Natural killer cell (primary cell): ENCODE measurements at regions not wholly inside any gene's neighbourhood (a gene's known extent, or its start where the extent isn't known, plus 50 kb on each side); places are given as distances from the start of the nearest gene placed in this dataset.

ENCODE experiments used
- ATAC-seq, 3 donors: fragments of 150-1000 bp in 2 of 3; fragments of 200-7000 bp in 1 of 3; cut with Tn5 transposase; 1 replicate in 1 of 3; 2 replicates in 2 of 3; pipeline ENCODE4 v1.10.0; 2021; ENCODE audit warnings: mild to moderate bottlenecking in 2 of 3, moderate library complexity in 2 of 3
- DNase-seq, 2 donors: peaks; one replicate each; pipeline versions ENCODE4 v3.0.0 to v3.0.0-alpha.2; 2013 to 2021; ENCODE audit warnings: mixed read lengths in 1 of 2
- H3K27ac ChIP-seq: one replicate; pipeline ENCODE4 v1.5.1; 2013; ENCODE audit warnings: mild to moderate bottlenecking, low read length
- H3K27me3 ChIP-seq: one replicate; pipeline ENCODE4 v1.6.1; 2013; ENCODE audit warnings: low read length; ENCODE audit not compliant: control insufficient read depth, insufficient read depth
- H3K36me3 ChIP-seq: one replicate; pipeline ENCODE4 v1.6.1; 2013; ENCODE audit warnings: low read length; ENCODE audit not compliant: control insufficient read depth, insufficient read depth
- H3K4me1 ChIP-seq: one replicate; pipeline ENCODE4 v1.6.1; 2013; ENCODE audit warnings: low read length; ENCODE audit not compliant: control insufficient read depth, insufficient read depth
- H3K4me3 ChIP-seq: one replicate; pipeline ENCODE4 v1.5.1; 2013; ENCODE audit warnings: low read length
- H3K9me3 ChIP-seq: one replicate; pipeline ENCODE4 v1.6.1; 2013; ENCODE audit warnings: low read length; ENCODE audit not compliant: control insufficient read depth, insufficient read depth
- H3K27ac Mint-ChIP-seq, 2 donors: one replicate each; pipeline ENCODE4 v1.8.0; 2022; ENCODE audit warnings: mild to moderate bottlenecking in 2 of 2, mixed read lengths in 2 of 2, moderate library complexity in 1 of 2
- H3K27me3 Mint-ChIP-seq, 2 donors: one replicate each; pipeline ENCODE4 v1.8.0; 2022; ENCODE audit warnings: low read depth in 2 of 2, mixed read lengths in 2 of 2
- H3K36me3 Mint-ChIP-seq: one replicate; pipeline ENCODE4 v1.8.0; 2022; ENCODE audit warnings: mixed read lengths
- H3K4me1 Mint-ChIP-seq, 2 donors: one replicate each; pipeline ENCODE4 v1.8.0; 2022; ENCODE audit warnings: mixed read lengths in 2 of 2
- H3K4me3 Mint-ChIP-seq: one replicate; pipeline ENCODE4 v1.8.0; 2022; ENCODE audit warnings: mild to moderate bottlenecking, moderate library complexity, mixed read lengths
- H3K9me3 Mint-ChIP-seq, 2 donors: one replicate each; pipeline ENCODE4 v1.8.0; 2022; ENCODE audit warnings: mixed read lengths in 2 of 2
- CTCF ChIP-seq: fragments of 200-600 bp; IDR thresholded peaks from one replicate; pipeline ENCODE4 v1.8.0; 2022; ENCODE audit warnings: antibody characterized with exemption
- WGBS: methylation state at CpG from one replicate; pipeline ENCODE4 v1.1.7; 2013; ENCODE audit warnings: missing lambda C conversion rate; ENCODE audit not compliant: insufficient coverage; 5-methylcytosine and 5-hydroxymethylcytosine counted together
- intact Hi-C: fragments of 100-400 bp; cut with micrococcal nuclease; formaldehyde crosslinking; loops from one replicate; pipeline ENCODE4 v1.14.2; 2022

- intact Hi-C loops, result no loop called here
- no peaks in the 10 kb centered on the region for H3K9me3 ChIP-seq
- H3K36me3 ChIP-seq, result no peaks in the 10 kb centered on the region
- H3K4me3 ChIP-seq, result no peak overlapping the region
- Mint-ChIP-seq H3K27ac (no peak overlapping the region), H3K4me3 (no peak overlapping the region), H3K4me1 (peaks cover 10 to 19% of the 10 kb centered on the region in 2 donors), H3K9me3 (no peaks in the 10 kb centered on the region), H3K27me3 (peaks cover 8 to 14% of the 10 kb centered on the region in 2 donors), H3K36me3 (no peaks in the 10 kb centered on the region)
- DNase-seq (peak in 1 of 2 donors; percentile 3), ATAC-seq (peak in 2 of 3 donors; percentile 40 to 71)
- H3K27ac ChIP-seq, result no peak overlapping the region
- WGBS, result 24% methylated on average over 10 of the region's 10 CpGs
- TF ChIP-seq CTCF, result no peak
- peaks cover 6% of the 10 kb centered on the region for H3K4me1 ChIP-seq
- no peaks in the 10 kb centered on the region for H3K27me3 ChIP-seq
Observed at GRCh38 chr16:73154063-73154870, 106.3 kb upstream of the ZFHX3 start.

- Histone ChIP-seq H3K9me3 (no peaks in the 10 kb centered on the region), H3K36me3 (no peaks in the 10 kb centered on the region), H3K4me1 (peaks cover 5% of the 10 kb centered on the region), H3K27ac (no peak overlapping the region), H3K4me3 (no peak overlapping the region), H3K27me3 (no peaks in the 10 kb centered on the region)
- ATAC-seq (no peak), DNase-seq (no peak)
- 4% methylated on average over 6 of the region's 7 CpGs for WGBS
- H3K4me3 Mint-ChIP-seq, result no peak overlapping the region
- H3K36me3 Mint-ChIP-seq, result no peaks in the 10 kb centered on the region
- TF ChIP-seq CTCF, result no peak
- H3K4me1 Mint-ChIP-seq, result peaks cover 0 to 6% of the 10 kb centered on the region in 2 donors
- intact Hi-C loops, result no loop called here
- H3K9me3 Mint-ChIP-seq, result no peaks in the 10 kb centered on the region
- H3K27ac Mint-ChIP-seq, result no peak overlapping the region
- peaks cover 8 to 14% of the 10 kb centered on the region in 2 donors for H3K27me3 Mint-ChIP-seq
Observed at GRCh38 chr16:73152386-73153125, 104.6 kb upstream of the ZFHX3 start.

GRCh38 chr16:73151941-73152340 is 104.0 kb upstream of the ZFHX3 start:
- TF ChIP-seq CTCF, result no peak
- ATAC-seq (no peak), DNase-seq (no peak)
- H3K27ac Mint-ChIP-seq, result no peak overlapping the region
- peaks cover 0 to 6% of the 10 kb centered on the region in 2 donors for H3K4me1 Mint-ChIP-seq
- no peaks in the 10 kb centered on the region for H3K9me3 Mint-ChIP-seq
- H3K9me3 ChIP-seq, result no peaks in the 10 kb centered on the region
- H3K4me1 ChIP-seq, result peaks cover 5% of the 10 kb centered on the region
- no peak overlapping the region for H3K4me3 ChIP-seq
- H3K27me3 Mint-ChIP-seq, result peaks cover 8 to 14% of the 10 kb centered on the region in 2 donors
- no peaks in the 10 kb centered on the region for H3K36me3 Mint-ChIP-seq
- no peak overlapping the region for H3K27ac ChIP-seq
- H3K4me3 Mint-ChIP-seq, result no peak overlapping the region
- WGBS, result 62% methylated on average over 3 of the region's 6 CpGs
- no peaks in the 10 kb centered on the region for H3K36me3 ChIP-seq
- no peaks in the 10 kb centered on the region for H3K27me3 ChIP-seq
- intact Hi-C loops, result no loop called here
